HEK293 (cell line): ENCODE measurements at regions not wholly inside any gene's neighbourhood (a gene's known extent, or its start where the extent isn't known, plus 50 kb on each side); places are given as distances from the start of the nearest gene placed in this dataset.

Experiments
- CTCF ChIA-PET: fragments of 350-600 bp; formaldehyde crosslinking; extraction: SDS; loops from one replicate; lab custom pipeline; 2021; ENCODE audit warnings: antibody characterized with exemption; lab: Yijun Ruan, JAX
- POLR2A ChIA-PET: fragments of 300-600 bp; formaldehyde crosslinking; extraction: SDS; loops from one replicate; lab custom pipeline; 2020; ENCODE audit warnings: antibody characterized with exemption, inconsistent platforms; lab: Yijun Ruan, JAX
- H3K27ac ChIP-seq: fragments of 200-500 bp; sonication (Bioruptor generic); 2 replicates; pipeline ENCODE4 v1.5.1; 2014; ENCODE audit warnings: low read depth, low read length, control low read depth, inconsistent platforms; ENCODE audit errors: extremely low read depth
- H3K36me3 ChIP-seq, 2 experiments: fragments of 200-500 bp in 1 of 2; sonication (Bioruptor generic) in 1 of 2; 1 replicate in 1 of 2; 2 replicates in 1 of 2; pipeline ENCODE4 v1.5.1; 2014 to 2017; ENCODE audit warnings: inconsistent platforms in 2 of 2, low read length in 2 of 2; ENCODE audit not compliant: control insufficient read depth in 2 of 2, insufficient read depth in 1 of 2
- H3K4me1 ChIP-seq: fragments of 200-500 bp; sonication (Bioruptor generic); 2 replicates; pipeline ENCODE4 v1.5.1; 2014; ENCODE audit warnings: mild to moderate bottlenecking, low read length, inconsistent platforms; ENCODE audit not compliant: control insufficient read depth, insufficient read depth
- H3K4me3 ChIP-seq: 2 replicates; pipeline ENCODE4 v1.5.1; 2011; ENCODE audit warnings: low read depth, mild to moderate bottlenecking, control low read depth, low read length, moderate library complexity
- H3K9me3 ChIP-seq: fragments of 200-500 bp; sonication (Bioruptor generic); 2 replicates; pipeline ENCODE4 v1.5.1; 2014; ENCODE audit warnings: low read depth, low read length, inconsistent platforms; ENCODE audit not compliant: control insufficient read depth, insufficient read depth
- ATF2 ChIP-seq: fragments of 450-650 bp; formaldehyde crosslinking; IDR thresholded peaks from 2 replicates; pipeline ENCODE4 v1.5.1; 2016; ENCODE audit warnings: missing biosample characterization, missing genetic modification characterization, low read depth
- KLF10 ChIP-seq: fragments of 450-650 bp; IDR thresholded peaks from 2 replicates; pipeline ENCODE4 v1.5.1; 2018; ENCODE audit warnings: missing biosample characterization, mild to moderate bottlenecking, missing genetic modification characterization
- KLF17 ChIP-seq: fragments of 450-650 bp; formaldehyde crosslinking; IDR thresholded peaks from 2 replicates; pipeline ENCODE4 v1.5.1; 2016; ENCODE audit warnings: missing biosample characterization, missing genetic modification characterization
- PRDM10 ChIP-seq: fragments of 450-650 bp; formaldehyde crosslinking; IDR thresholded peaks from 2 replicates; pipeline ENCODE4 v1.5.1; 2016; ENCODE audit warnings: missing biosample characterization, missing genetic modification characterization
- SP2 ChIP-seq: fragments of 450-650 bp; formaldehyde crosslinking; IDR thresholded peaks from 2 replicates; pipeline ENCODE4 v1.5.1; 2016; ENCODE audit warnings: missing biosample characterization, missing genetic modification characterization
- ZIC2 ChIP-seq: fragments of 450-650 bp; formaldehyde crosslinking; IDR thresholded peaks from 2 replicates; pipeline ENCODE4 v1.5.1; 2016; ENCODE audit warnings: missing biosample characterization, missing genetic modification characterization
- ZNF133 ChIP-seq: fragments of 450-650 bp; formaldehyde crosslinking; IDR thresholded peaks from 2 replicates; pipeline ENCODE4 v1.5.1; 2016; ENCODE audit warnings: missing biosample characterization, missing genetic modification characterization
- ZNF155 ChIP-seq: fragments of 450-650 bp; formaldehyde crosslinking; IDR thresholded peaks from 2 replicates; pipeline ENCODE4 v1.5.1; 2016; ENCODE audit warnings: missing biosample characterization, missing genetic modification characterization
- ZNF280C ChIP-seq: fragments of 450-650 bp; formaldehyde crosslinking; IDR thresholded peaks from 2 replicates; pipeline ENCODE4 v1.5.1; 2016; ENCODE audit warnings: missing biosample characterization, missing genetic modification characterization
- ZNF292 ChIP-seq: fragments of 450-650 bp; formaldehyde crosslinking; IDR thresholded peaks from 2 replicates; pipeline ENCODE4 v1.5.1; 2016; ENCODE audit warnings: low read depth, missing biosample characterization, missing genetic modification characterization, borderline replicate concordance
- ZNF350 ChIP-seq: fragments of 450-650 bp; formaldehyde crosslinking; IDR thresholded peaks from 2 replicates; pipeline ENCODE4 v1.5.0; 2017; ENCODE audit warnings: missing biosample characterization, mild to moderate bottlenecking, missing genetic modification characterization
- ZNF529 ChIP-seq: fragments of 450-650 bp; formaldehyde crosslinking; IDR thresholded peaks from 2 replicates; pipeline ENCODE4 v1.5.1; 2017; ENCODE audit warnings: missing genetic modification characterization, missing biosample characterization; ENCODE audit not compliant: insufficient replicate concordance
- ZNF658 ChIP-seq: fragments of 450-650 bp; formaldehyde crosslinking; IDR thresholded peaks from 2 replicates; pipeline ENCODE4; 2016; ENCODE audit warnings: missing biosample characterization, missing genetic modification characterization
- ZNF704 ChIP-seq: fragments of 450-650 bp; formaldehyde crosslinking; IDR thresholded peaks from 2 replicates; pipeline ENCODE4 v1.5.1; 2016; ENCODE audit warnings: missing biosample characterization, missing genetic modification characterization
- ZNF785 ChIP-seq: fragments of 450-650 bp; formaldehyde crosslinking; IDR thresholded peaks from 2 replicates; pipeline ENCODE4 v1.5.1; 2016; ENCODE audit warnings: missing biosample characterization, missing genetic modification characterization
- ZNF792 ChIP-seq: fragments of 450-650 bp; formaldehyde crosslinking; IDR thresholded peaks from 2 replicates; pipeline ENCODE4 v1.5.1; 2016; ENCODE audit warnings: missing biosample characterization, missing genetic modification characterization

- Histone ChIP-seq H3K9me3 (no peaks in the 10 kb centered on the region), H3K36me3 (no peaks in the 10 kb centered on the region), H3K4me3 (no peak overlapping the region), H3K4me1 (no peaks in the 10 kb centered on the region), H3K27ac (no peak overlapping the region)
- no peak for TF ChIP-seq ZNF292 (tag by site-specific recombination)
- no peak for TF ChIP-seq PRDM10
- no peak for TF ChIP-seq KLF17 (tag by site-specific recombination)
- TF ChIP-seq ZNF529 (tag by site-specific recombination), result no peak
- no peak for TF ChIP-seq SP2 (tag by site-specific recombination)
- TF ChIP-seq ZNF704 (tag by site-specific recombination), result no peak
- no peak for TF ChIP-seq ZNF155 (tag by site-specific recombination)
- TF ChIP-seq ZNF133 (tag by site-specific recombination), result no peak
- TF ChIP-seq ZNF350, result no peak
- no peak for TF ChIP-seq KLF10
- no peak for TF ChIP-seq ZNF785 (tag by site-specific recombination)
- no peak for TF ChIP-seq ATF2 (tag by site-specific recombination)
- TF ChIP-seq ZNF792 (tag by site-specific recombination), result no peak
- no peak for TF ChIP-seq ZIC2 (tag by site-specific recombination)
- TF ChIP-seq ZNF658, result no peak
- POLR2A ChIA-PET, result no interaction called here
- CTCF ChIA-PET, result no interaction called here
These were observed 224.3 kb downstream of the AUH start for GRCh38 chr9:91137391-91137790.

GRCh38 chr9:91138760-91139159 lies 223.0 kb downstream of the AUH start:
- Histone ChIP-seq H3K36me3 (no peaks in the 10 kb centered on the region), H3K4me1 (no peaks in the 10 kb centered on the region), H3K9me3 (no peaks in the 10 kb centered on the region), H3K4me3 (no peak overlapping the region), H3K27ac (no peak overlapping the region)
- ChIA-PET POLR2A (no interaction called here), CTCF (interaction anchor here (0.5 to 0.7 kb wide), 2 partner anchors 62 to 596 kb away, joined by 4 to 6 read pairs; no protein-coding TSS in a partner anchor)
- TF ChIP-seq ZNF280C (tag by site-specific recombination), result no peak
